ENCODE measurements at regions not wholly inside any gene's neighbourhood (a gene's known extent, or its start where the extent isn't known, plus 50 kb on each side); places are given as distances from the start of the nearest gene placed in this dataset.

DNA sequence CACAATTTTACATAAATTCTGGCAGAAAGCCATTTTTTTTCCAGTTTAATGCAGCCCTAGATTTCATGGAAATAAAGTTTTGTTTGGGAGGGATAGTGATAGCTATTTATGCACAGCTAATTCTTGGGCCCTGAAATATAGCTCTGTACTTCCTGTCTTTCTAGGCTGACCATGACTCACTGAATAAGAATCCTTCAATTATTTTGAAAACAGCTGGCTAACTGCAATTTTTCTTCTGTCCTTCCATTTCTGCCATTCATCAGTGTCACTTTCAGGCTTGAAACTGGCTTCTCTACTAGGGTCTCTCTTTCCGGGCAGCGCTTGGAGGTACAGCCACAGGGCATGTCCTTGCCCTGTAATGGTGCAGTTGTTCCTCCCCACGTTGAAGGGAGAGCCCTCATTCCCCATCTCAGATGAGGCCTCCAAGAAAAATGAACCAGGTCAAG, 97.1 kb upstream of the TMEM178A start:
- Histone ChIP-seq H3K4me3 (no peak overlapping the region), H3K27ac (no peak overlapping the region), H3K36me3 (ENCODE audit: insufficient read depth, low read length) (no peaks in the 10 kb centered on the region), H3K9me3 (ENCODE audit: low read depth, low read length) (no peaks in the 10 kb centered on the region), H3K9ac (ENCODE audit: insufficient read length) (no peak overlapping the region)
- no peak for DNase-seq (ENCODE audit: low read depth, low spot score)
- TF ChIP-seq POLR2AphosphoS5 (IDR thresholded peaks at IDR 0.05; ENCODE audit: borderline replicate concordance, low read depth, low read length) (no peak), FOXP2 (optimal IDR thresholded peaks at IDR 0.05; ENCODE audit: control extremely low read depth, extremely low read length, insufficient read depth) (no peak), EZH2 (IDR thresholded peaks at IDR 0.05) (no peak)

DNA sequence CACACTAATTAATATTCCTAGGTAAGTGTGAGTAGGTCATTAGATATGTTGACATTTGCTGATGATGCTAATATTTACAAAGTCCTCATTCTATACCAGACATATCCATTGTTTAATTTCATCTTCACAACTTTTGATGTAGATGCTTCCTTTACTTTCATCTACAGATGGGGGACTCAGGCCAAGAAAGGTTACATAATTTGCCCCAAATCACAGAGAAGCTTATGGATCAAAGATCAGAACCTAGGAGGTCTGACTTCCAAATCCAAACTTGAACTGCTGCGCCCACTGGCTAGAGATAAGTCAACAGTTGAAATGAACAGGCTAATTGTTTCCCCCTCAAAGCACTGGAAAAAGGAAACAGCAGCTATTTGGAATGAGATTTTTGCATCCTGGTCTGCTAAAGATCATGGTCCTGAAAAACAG, 95.6 kb upstream of the TMEM178A start:
- H3K9me3 ChIP-seq (ENCODE audit: low read depth, low read length) = no peaks in the 10 kb centered on the region
- no peak overlapping the region for H3K9ac ChIP-seq (ENCODE audit: insufficient read length)
- no peak for DNase-seq (ENCODE audit: low read depth, low spot score)
- TF ChIP-seq FOXP2 (optimal IDR thresholded peaks at IDR 0.05; ENCODE audit: control extremely low read depth, extremely low read length, insufficient read depth) = no peak
- TF ChIP-seq POLR2AphosphoS5 (IDR thresholded peaks at IDR 0.05; ENCODE audit: borderline replicate concordance, low read depth, low read length) = no peak
- no peak for TF ChIP-seq EZH2 (IDR thresholded peaks at IDR 0.05)
- H3K4me3 ChIP-seq = no peak overlapping the region
- no peak overlapping the region for H3K27ac ChIP-seq
- H3K36me3 ChIP-seq (ENCODE audit: insufficient read depth, low read length) = no peaks in the 10 kb centered on the region

DNA sequence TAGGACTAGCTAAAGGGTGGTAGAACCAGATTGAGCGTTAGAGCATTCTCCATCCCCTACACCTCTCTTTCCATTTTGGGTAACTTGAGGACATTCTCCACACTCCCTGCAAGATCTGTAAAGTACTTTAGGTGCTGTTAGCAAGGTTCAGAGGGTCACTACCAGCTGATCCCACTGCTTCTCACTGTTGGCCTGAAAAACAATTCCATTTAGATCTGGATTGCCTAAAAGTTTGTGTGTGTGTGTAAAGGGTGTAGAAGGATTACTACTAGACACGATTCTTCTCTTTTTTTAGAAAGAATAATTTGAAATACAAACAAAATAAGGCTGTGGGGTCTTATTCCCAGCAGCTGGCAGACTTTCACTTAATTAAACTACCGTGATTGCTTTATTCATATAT, 95.1 kb upstream of the TMEM178A start:
- H3K9ac ChIP-seq (ENCODE audit: insufficient read length) = no peak overlapping the region
- no peak for DNase-seq (ENCODE audit: low read depth, low spot score)
- H3K27ac ChIP-seq = no peak overlapping the region
- TF ChIP-seq EZH2 (IDR thresholded peaks at IDR 0.05) = no peak
- TF ChIP-seq FOXP2 (optimal IDR thresholded peaks at IDR 0.05; ENCODE audit: control extremely low read depth, extremely low read length, insufficient read depth) = no peak
- TF ChIP-seq POLR2AphosphoS5 (IDR thresholded peaks at IDR 0.05; ENCODE audit: borderline replicate concordance, low read depth, low read length) = no peak
- H3K9me3 ChIP-seq (ENCODE audit: low read depth, low read length) = no peaks in the 10 kb centered on the region
- no peak overlapping the region for H3K4me3 ChIP-seq
- H3K36me3 ChIP-seq (ENCODE audit: insufficient read depth, low read length) = no peaks in the 10 kb centered on the region

DNA sequence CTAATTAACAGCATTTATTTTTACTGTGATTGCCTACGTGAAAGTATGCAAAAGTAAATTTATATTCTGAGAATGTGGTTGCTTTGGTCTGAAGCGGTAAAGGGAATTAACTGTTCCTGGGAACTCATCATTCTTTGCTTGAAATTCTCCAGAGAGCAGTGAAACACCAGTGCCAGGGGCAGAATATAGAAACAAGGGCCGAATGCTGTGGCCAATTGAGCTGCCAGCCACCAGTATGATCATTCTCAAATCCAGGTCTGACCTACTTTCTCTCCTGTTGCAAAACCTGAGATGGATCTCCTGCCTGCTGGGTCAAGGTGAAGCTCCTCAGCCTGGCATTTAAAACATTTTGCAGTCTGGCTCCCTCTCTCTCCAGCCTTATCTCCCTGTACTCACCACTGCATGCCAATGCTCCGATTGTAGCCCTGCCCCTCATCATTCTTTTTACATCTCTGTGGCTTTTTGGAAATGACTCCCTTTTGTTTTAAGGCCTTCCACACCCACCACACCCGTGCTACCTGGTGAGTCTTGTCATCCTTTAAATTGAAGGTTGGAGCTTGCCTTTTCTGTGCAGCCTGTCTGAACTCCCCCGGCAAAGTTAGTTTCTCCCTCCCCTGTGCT, 94.5 kb upstream of the TMEM178A start:
- no peak overlapping the region for H3K4me3 ChIP-seq
- no peak for DNase-seq (ENCODE audit: low read depth, low spot score)
- no peak overlapping the region for H3K9ac ChIP-seq (ENCODE audit: insufficient read length)
- H3K36me3 ChIP-seq (ENCODE audit: insufficient read depth, low read length) = no peaks in the 10 kb centered on the region
- no peaks in the 10 kb centered on the region for H3K9me3 ChIP-seq (ENCODE audit: low read depth, low read length)
- TF ChIP-seq POLR2AphosphoS5 (IDR thresholded peaks at IDR 0.05; ENCODE audit: borderline replicate concordance, low read depth, low read length) = no peak
- TF ChIP-seq FOXP2 (optimal IDR thresholded peaks at IDR 0.05; ENCODE audit: control extremely low read depth, extremely low read length, insufficient read depth) = no peak
- no peak for TF ChIP-seq EZH2 (IDR thresholded peaks at IDR 0.05)
- no peak overlapping the region for H3K27ac ChIP-seq

DNA sequence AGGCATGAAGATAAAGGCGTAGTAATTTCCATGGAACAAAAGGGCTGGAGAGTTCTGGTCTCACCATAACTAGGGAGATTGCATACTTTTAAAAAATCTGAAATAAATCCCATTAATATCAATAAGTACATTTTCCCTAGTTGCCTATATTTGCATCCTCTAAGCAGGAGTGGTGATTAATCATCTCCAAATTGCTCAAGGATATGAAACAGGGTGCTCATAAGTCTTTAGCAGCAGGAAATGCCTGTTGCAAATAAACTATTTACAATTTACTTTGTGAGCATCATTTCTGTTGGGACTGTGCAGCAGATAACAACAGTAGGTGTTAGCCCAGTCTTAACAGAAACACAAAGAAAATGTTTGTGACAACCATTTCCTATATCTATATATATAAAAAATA, 92.4 kb upstream of the TMEM178A start:
- no peak overlapping the region for H3K27ac ChIP-seq
- H3K36me3 ChIP-seq (ENCODE audit: insufficient read depth, low read length) = no peaks in the 10 kb centered on the region
- DNase-seq (ENCODE audit: low read depth, low spot score) = no peak
- H3K4me3 ChIP-seq = no peak overlapping the region
- H3K9ac ChIP-seq (ENCODE audit: insufficient read length) = no peak overlapping the region
- H3K9me3 ChIP-seq (ENCODE audit: low read depth, low read length) = no peaks in the 10 kb centered on the region
- TF ChIP-seq EZH2 (IDR thresholded peaks at IDR 0.05) (no peak), FOXP2 (optimal IDR thresholded peaks at IDR 0.05; ENCODE audit: control extremely low read depth, extremely low read length, insufficient read depth) (no peak), POLR2AphosphoS5 (IDR thresholded peaks at IDR 0.05; ENCODE audit: borderline replicate concordance, low read depth, low read length) (no peak)

DNA sequence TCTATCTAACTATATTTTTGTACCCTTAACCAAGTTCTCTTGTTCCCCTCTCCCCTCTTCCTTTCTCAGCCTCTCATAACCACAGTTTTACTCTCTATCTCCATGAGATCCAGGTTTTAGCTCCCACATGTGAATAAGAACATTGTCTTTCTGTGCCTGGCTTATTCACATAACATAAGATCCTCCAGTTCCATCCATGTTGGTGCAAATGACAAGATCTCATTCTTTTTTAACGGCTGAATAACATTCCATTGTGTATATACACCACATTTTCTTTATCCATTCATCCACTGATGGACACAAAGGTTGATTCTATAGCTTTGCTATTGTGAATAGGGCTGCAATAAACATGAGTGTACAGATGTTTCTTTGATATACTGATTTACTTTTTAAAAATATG, 83.9 kb upstream of the TMEM178A start:
- Histone ChIP-seq H3K9ac (ENCODE audit: insufficient read length) (no peak overlapping the region), H3K27ac (no peak overlapping the region), H3K36me3 (ENCODE audit: insufficient read depth, low read length) (no peaks in the 10 kb centered on the region), H3K9me3 (ENCODE audit: low read depth, low read length) (no peaks in the 10 kb centered on the region), H3K4me3 (no peak overlapping the region)
- TF ChIP-seq EZH2 (IDR thresholded peaks at IDR 0.05) (no peak), POLR2AphosphoS5 (IDR thresholded peaks at IDR 0.05; ENCODE audit: borderline replicate concordance, low read depth, low read length) (no peak), FOXP2 (optimal IDR thresholded peaks at IDR 0.05; ENCODE audit: control extremely low read depth, extremely low read length, insufficient read depth) (no peak)
- no peak for DNase-seq (ENCODE audit: low read depth, low spot score)

- no peak overlapping the region for H3K27ac ChIP-seq
- H3K9me3 ChIP-seq (ENCODE audit: low read depth, low read length) = no peaks in the 10 kb centered on the region
- no peak overlapping the region for H3K4me3 ChIP-seq
- DNase-seq (ENCODE audit: low read depth, low spot score) = no peak
- H3K9ac ChIP-seq (ENCODE audit: insufficient read length) = no peak overlapping the region
- no peak for TF ChIP-seq FOXP2 (optimal IDR thresholded peaks at IDR 0.05; ENCODE audit: control extremely low read depth, extremely low read length, insufficient read depth)
- TF ChIP-seq POLR2AphosphoS5 (IDR thresholded peaks at IDR 0.05; ENCODE audit: borderline replicate concordance, low read depth, low read length) = no peak
- TF ChIP-seq EZH2 (IDR thresholded peaks at IDR 0.05) = no peak
- H3K36me3 ChIP-seq (ENCODE audit: insufficient read depth, low read length) = no peaks in the 10 kb centered on the region
Observed at GRCh38 chr2:39583213-39583612, 82.5 kb upstream of the TMEM178A start.

- H3K9ac ChIP-seq (ENCODE audit: insufficient read length) = no peak overlapping the region
- TF ChIP-seq FOXP2 (optimal IDR thresholded peaks at IDR 0.05; ENCODE audit: control extremely low read depth, extremely low read length, insufficient read depth) (no peak), EZH2 (IDR thresholded peaks at IDR 0.05) (no peak)
- no peaks in the 10 kb centered on the region for H3K36me3 ChIP-seq (ENCODE audit: insufficient read depth, low read length)
- no peaks in the 10 kb centered on the region for H3K9me3 ChIP-seq (ENCODE audit: low read depth, low read length)
- H3K27ac ChIP-seq = no peak overlapping the region
- no peak overlapping the region for H3K4me3 ChIP-seq
- no peak for DNase-seq (ENCODE audit: low read depth, low spot score)
Observed at GRCh38 chr2:39583781-39584180, 81.9 kb upstream of the TMEM178A start.
